Cerebellar cortex (tissue), 1 donor: ENCODE measurements at regions not wholly inside any gene's neighbourhood (a gene's known extent, or its start where the extent isn't known, plus 50 kb on each side); places are given as distances from the start of the nearest gene placed in this dataset.
"Not testable (repeated sequence)": the region's sequence is repeated elsewhere in the genome, so short reads cannot be mapped to it uniquely, and the experiment has no call there.

ENCODE experiments used
- DNase-seq: peaks from one replicate; pipeline ENCODE4 v3.0.0-alpha.2; 2015; ENCODE audit warnings: low spot score

GRCh38 chr4:158051401-158052235, 121.2 kb downstream of the GASK1B start:
- no peak for DNase-seq

- no peak for DNase-seq
Observed at GRCh38 chr4:158050942-158051341, 121.9 kb downstream of the GASK1B start.

DNA sequence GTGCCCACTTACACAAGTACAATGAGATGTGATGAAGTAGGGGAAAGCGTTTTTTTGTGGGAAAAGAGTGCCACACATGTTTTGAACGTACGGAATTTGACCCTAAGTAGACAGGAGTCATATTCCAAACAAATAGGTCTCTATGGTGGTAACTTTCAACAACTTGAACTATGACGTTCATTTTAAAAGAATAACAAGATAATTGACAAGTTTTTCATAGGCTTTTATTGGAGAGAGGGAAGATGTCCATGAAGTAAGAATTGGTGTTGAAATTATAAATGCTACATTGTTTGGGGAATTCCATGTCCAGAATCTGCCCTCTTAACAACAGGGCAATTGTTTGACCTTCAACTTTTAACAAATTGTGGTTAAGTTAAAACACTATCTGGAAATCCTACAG, 126.5 kb downstream of the GASK1B start:
- no peak for DNase-seq

GRCh38 chr4:158043971-158044618, 128.7 kb downstream of the GASK1B start:
- no peak for DNase-seq

DNA sequence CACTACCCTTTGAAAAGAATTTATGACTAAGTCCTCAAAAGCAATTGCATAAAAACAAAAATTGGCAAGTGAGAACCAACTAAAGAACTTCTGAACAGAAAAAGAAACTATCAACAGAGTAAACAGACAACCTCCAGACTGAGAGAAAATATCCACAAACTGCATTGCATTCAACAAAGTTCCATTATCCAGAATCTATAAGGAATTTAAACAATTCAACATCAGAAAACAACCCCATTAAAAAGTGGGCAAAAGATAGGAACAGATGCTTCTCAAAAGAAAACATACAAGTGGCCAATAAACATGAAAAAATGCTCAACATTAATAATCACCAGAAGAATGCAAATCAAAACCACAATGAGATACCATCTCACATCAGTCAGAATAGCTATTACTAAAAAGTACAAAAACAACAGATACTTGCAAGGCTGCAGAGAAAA, 130.2 kb downstream of the GASK1B start:
- DNase-seq = no peak

DNA sequence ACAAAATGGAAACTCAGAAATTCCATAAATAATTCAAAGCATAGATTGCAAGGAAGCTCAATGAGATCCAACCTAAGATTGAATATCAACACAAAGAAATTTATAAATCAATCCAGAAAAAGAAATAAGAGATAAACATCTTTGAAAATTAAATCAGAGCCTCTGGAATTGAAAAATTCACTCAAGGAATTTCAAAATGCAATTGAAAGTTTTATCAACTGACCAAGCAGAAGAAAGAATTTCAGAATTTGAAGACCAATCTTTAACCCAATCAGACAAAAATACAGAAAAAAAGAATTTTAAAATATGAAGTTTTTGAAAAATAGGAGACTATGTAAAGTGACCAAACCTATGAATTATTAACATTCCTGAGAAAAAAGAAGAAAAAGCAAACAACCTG, 134.1 kb downstream of the GASK1B start:
- no peak for DNase-seq

DNA sequence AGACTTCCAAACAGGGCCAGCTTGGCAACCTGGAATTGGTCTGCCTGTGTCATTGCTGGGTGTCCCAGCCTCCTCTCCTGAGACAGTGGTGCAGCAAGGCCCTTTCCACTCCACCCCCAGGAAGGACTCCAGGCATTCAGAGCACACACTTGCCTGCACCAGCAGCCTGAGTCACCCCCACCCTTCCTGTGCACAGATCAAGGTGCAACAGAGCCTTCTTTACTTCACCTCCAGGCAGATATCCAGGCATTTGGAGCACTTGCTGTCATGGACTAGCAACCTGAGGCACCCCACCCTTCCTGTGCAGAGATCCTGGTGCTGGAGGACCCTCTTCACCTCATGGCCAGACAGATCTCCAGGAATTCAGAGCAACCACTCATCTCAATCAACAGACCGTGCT, 135.8 kb downstream of the GASK1B start:
- DNase-seq = no peak

DNA sequence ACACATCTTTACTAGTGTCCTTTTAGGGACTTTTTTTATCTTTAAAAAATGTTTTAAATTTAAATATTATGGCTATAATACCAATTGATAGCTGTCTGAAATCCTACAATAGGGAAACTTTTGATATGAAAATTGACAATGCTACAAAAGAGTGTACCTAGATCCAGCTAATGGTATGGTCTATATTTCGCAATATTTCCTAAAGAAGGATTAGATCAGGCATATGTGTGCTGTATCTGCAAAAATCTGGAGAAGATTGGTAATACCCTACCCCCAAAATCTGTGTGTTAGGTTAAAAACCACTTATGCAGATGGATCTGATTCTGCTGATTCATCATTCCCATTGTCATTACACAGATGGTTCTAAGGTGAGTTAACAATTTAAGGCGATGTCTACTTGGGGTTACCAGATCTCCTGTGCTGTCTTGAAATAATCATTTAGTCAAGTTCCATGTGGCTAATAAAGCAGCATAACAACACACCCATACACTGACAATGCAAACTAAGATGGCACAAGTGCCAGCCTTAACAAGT, 137.1 kb downstream of the GASK1B start:
- DNase-seq = no peak

GRCh38 chr4:158033416-158034120, 139.3 kb downstream of the GASK1B start:
- no peak for DNase-seq

GRCh38 chr4:158032733-158033415, 140.0 kb downstream of the GASK1B start:
- DNase-seq = no peak

- not testable (repeated sequence) for DNase-seq
Observed at GRCh38 chr4:158028381-158028780, 144.4 kb downstream of the GASK1B start.

DNA sequence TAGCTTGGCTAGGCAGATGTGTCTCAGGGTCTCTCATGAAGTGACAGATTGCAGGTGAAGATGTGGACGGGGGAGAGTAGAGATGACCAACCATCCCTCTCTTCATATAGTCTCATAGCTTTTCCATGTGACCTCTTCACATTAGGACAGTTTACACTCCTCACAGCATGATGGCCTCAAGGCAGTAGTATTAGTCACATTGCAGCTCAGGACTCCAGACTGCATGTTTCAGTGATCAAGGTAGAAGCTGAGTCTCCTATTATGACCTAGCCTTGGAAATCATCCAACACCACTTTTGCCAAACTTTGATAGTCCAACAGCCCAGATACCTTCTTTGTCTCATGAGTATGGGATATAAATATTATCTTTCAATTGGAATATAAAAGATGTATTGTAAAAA, 147.7 kb downstream of the GASK1B start:
- DNase-seq = no peak

DNA sequence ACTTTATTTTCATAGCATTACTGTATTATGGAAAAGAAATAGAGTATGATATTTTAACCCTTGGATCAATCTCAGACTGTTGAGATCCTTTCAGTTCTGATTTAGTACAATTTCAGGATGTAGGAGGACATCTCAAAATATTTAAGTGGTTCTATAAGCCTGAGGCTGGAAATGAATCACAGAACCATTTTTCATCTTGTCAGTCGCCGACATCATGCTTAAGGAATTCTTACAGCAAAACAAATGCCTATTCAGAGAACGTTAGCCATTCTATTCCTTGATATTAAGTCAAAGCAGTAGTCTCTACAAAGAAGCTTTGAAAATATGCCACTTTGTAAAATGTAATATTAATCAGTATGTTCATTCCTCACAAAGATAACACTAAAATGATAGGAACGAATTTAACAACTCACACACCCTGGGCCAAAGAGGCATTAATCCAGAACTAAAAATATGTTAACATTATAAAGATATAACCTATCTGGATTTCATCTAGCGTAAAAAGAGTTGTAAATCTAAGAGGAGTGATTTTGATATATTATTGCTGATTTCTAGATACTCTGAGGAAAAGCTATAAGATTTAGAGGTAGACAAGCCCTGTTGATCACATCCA, 152.0 kb downstream of the GASK1B start:
- DNase-seq = no peak

DNA sequence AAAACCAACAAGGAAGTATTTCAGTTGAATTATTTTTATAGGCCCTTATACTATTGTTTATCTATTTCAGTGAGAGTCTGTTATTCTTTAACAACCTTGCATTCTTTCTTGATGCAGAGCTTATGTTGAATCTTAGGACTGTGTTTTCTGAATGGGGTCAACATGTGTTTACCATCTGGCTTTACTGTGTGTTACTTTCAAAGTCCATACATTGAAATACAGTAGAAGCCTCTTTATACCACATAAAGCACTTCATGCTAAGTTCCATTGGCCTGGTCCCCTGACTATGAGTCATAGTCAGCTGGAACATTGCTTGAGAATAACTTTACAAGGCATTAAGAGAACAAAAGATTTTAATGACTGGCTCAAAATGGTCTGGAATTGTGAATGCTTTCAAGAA, 152.6 kb downstream of the GASK1B start:
- DNase-seq = no peak

- DNase-seq = no peak
Observed at GRCh38 chr4:158018831-158019230, 154.0 kb downstream of the GASK1B start.

- no peak for DNase-seq
Observed at GRCh38 chr4:158018221-158018830, 154.5 kb downstream of the GASK1B start.

- no peak for DNase-seq
Observed at GRCh38 chr4:158016511-158016910, 156.3 kb downstream of the GASK1B start.

DNA sequence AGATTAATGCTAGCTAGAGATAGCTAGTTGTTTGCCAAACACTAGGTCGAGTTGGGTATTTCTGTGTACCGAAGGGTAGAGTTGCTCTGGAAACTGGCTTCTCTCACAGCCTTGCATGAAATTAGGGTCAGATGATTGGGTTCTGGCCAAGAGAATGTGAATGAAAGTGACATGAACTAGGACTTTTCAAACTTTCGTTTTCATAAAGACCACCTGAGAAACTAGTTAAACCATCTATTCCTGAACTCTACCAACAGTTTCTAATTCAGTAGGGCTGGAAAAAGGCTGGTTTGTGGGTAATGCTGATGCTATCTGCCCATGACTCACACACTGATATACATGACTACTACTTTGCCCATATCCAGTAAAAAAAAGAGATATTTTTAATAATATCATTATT, 157.6 kb downstream of the GASK1B start:
- DNase-seq = no peak

GRCh38 chr4:158013858-158014257, 159.0 kb downstream of the GASK1B start:
- no peak for DNase-seq

DNA sequence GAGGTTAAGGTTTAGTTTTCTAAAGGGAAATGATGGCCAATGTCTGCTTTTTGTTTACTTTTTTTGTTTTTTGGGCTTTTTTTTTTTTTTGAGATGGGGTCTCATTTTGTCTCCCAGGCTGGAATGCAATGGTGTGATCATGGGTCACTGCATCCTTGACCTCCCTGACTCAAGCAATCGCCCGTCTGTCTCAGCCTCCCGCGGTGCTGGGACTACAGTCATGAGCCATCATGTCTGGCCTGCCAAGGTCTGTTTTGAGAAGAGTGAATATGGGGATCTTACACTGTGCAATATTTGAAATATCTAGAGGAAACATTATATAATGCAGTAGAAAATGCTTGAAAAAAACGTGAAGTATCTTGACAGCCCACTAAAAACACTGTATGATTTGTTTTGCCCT, 162.5 kb downstream of the GASK1B start:
- DNase-seq = no peak

DNA sequence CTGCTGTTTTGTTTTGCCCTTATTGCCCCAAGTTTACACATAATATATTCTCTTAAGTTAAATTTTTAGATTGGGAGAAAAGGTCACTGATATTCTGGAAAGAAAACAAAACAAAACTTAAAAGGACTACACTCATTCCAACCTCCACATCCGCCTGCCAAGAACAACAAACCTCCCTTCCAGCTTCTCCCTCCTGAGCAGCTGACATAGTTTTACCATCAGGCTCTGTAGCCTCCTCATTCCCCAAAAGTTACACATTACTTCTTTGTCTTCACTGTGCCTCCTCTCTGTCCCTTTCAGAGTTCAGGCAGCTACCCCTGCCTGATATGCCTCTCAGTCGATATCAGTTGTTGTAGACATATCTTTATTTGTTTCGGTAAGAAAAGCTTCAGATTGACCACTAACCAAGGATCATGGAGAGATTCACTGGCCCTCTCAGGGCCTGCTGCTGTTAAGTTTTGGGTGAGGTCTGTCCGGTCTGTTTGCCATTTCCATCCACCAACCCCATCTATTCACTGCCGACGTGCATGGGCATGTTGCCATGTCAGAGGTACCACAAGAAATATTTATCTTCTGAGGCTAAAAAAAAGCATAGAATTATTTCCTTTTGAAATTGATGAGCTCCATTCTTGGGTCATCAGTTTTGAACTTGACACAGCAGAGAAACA, 164.1 kb downstream of the GASK1B start:
- no peak for DNase-seq
